ENCODE measurements at regions not wholly inside any gene's neighbourhood (a gene's known extent, or its start where the extent isn't known, plus 50 kb on each side); places are given as distances from the start of the nearest gene placed in this dataset.

DNA sequence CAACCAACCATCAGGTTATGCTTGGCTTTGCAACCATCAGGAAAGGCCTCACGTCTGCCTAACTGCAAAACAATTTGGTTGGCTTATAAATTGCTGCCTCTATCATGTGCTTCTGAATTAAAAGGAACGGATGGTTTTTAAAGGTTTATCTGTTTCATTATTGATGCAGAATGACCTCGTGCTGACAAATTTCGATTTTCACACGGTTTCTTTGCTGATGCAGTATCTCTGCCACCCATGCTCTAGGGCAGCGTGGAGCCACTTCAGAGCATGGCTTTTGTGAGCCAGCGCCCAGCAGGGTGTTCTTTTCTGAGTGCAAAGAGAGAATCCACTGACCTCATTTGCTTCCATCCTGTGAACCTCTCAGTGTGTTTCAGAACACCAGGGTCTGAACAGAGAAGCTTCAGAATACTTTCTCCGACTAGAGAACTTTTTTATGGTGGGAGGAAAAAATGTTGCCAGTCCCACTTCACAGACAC is 143.1 kb upstream of the L3MBTL4 start:
- H3K36me3 ChIP-seq (ENCODE audit: control insufficient read depth, insufficient read depth, low read length), result no peaks in the 10 kb centered on the region
- H3K27me3 ChIP-seq (replicated peaks; ENCODE audit: control insufficient read depth, insufficient read depth, low read length), result no peaks in the 10 kb centered on the region; the same call in 1 of the 2 replicates
- H3K4me3 ChIP-seq (replicated peaks; ENCODE audit: low read depth, low read length), result no peak overlapping the region
- no peak for DNase-seq (ENCODE audit: extremely low read depth, insufficient read length)
- no peak for TF ChIP-seq CTCF (IDR thresholded peaks at IDR 0.05; ENCODE audit: insufficient read depth, low read length, poor library complexity, severe bottlenecking)

DNA sequence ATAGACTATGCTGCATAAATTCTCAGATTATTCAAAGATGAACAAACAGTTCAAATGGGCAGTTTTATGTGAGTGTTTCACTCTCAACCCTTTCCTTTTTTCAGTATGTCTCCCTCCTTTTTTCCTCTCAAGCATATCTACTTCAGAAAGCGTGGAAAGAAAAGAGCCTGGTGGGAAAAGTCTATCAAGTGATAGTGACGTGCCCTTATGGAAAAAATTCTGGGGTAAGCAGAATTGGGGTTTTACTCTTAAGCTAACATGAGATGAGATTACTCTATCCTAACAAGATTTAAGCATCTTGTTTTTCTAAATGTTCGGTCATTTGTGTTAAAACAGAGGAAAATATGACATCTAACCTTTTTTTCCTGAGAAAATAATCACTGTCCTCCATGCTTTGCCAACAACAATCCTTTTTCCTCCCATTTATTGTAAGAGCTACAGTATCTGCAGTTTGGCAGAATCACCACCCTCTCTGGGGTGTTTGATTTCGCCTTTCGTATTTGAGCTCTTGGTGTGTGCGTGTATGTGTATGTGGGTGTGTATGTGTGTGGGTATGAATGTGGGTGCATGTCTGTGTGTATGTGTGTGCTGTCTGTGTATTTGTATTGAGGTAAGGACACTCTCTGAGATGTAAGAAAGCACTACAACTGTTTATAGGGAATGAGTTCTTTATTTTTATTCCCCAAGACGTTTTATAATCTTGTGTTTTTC is 143.9 kb upstream of the L3MBTL4 start:
- TF ChIP-seq CTCF (IDR thresholded peaks at IDR 0.05; ENCODE audit: insufficient read depth, low read length, poor library complexity, severe bottlenecking), result no peak
- Histone ChIP-seq H3K36me3 (ENCODE audit: control insufficient read depth, insufficient read depth, low read length) (no peaks in the 10 kb centered on the region), H3K4me3 (replicated peaks; ENCODE audit: low read depth, low read length) (no peak overlapping the region), H3K27me3 (replicated peaks; ENCODE audit: control insufficient read depth, insufficient read depth, low read length) (no peaks in the 10 kb centered on the region; the same call in 1 of the 2 replicates)
- DNase-seq (ENCODE audit: extremely low read depth, insufficient read length), result no peak

GRCh38 chr18:6559296-6559695 is 144.6 kb upstream of the L3MBTL4 start:
- no peak for TF ChIP-seq CTCF (IDR thresholded peaks at IDR 0.05; ENCODE audit: insufficient read depth, low read length, poor library complexity, severe bottlenecking)
- DNase-seq (ENCODE audit: extremely low read depth, insufficient read length), result no peak
- H3K36me3 ChIP-seq (ENCODE audit: control insufficient read depth, insufficient read depth, low read length), result no peaks in the 10 kb centered on the region

DNA sequence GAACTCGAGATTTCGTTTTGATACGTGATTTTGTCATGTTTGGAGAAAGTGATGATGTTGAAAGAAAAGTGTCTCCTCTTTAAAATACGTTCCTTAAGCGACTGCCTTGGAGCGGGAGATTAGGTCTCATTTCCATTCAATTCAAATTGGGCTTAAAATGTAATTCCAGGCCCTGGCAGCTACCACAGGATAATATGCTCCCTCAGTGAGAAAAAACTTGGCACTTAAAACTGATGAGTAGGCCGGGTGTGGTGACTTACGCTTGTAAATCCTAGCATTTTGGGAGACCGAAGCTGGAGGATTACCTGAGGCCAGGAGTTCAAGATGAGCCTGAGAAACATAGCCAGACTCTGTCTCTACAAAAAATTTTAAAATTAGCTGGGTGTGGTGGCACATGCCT is 146.3 kb upstream of the L3MBTL4 start:
- no peak for TF ChIP-seq CTCF (IDR thresholded peaks at IDR 0.05; ENCODE audit: insufficient read depth, low read length, poor library complexity, severe bottlenecking)

More at GRCh38 chr18:6559296-6559695, 144.6 kb upstream of the L3MBTL4 start:
- H3K4me3 ChIP-seq (replicated peaks; ENCODE audit: low read depth, low read length), result no peak overlapping the region
- no peaks in the 10 kb centered on the region; the same call in 1 of the 2 replicates for H3K27me3 ChIP-seq (replicated peaks; ENCODE audit: control insufficient read depth, insufficient read depth, low read length)

GRCh38 chr18:6561420-6561861 is 146.7 kb upstream of the L3MBTL4 start:
- no peaks in the 10 kb centered on the region; the same call in none of the 2 replicates for H3K27me3 ChIP-seq (replicated peaks; ENCODE audit: control insufficient read depth, insufficient read depth, low read length)
- TF ChIP-seq CTCF (IDR thresholded peaks at IDR 0.05; ENCODE audit: insufficient read depth, low read length, poor library complexity, severe bottlenecking), result no peak
- no peaks in the 10 kb centered on the region for H3K36me3 ChIP-seq (ENCODE audit: control insufficient read depth, insufficient read depth, low read length)
- no peak for DNase-seq (ENCODE audit: extremely low read depth, insufficient read length)
- no peak overlapping the region for H3K4me3 ChIP-seq (replicated peaks; ENCODE audit: low read depth, low read length)

More for the DNA sequence above, 146.3 kb upstream of the L3MBTL4 start:
- no peaks in the 10 kb centered on the region; the same call in none of the 2 replicates for H3K27me3 ChIP-seq (replicated peaks; ENCODE audit: control insufficient read depth, insufficient read depth, low read length)
- no peak overlapping the region for H3K4me3 ChIP-seq (replicated peaks; ENCODE audit: low read depth, low read length)
- no peaks in the 10 kb centered on the region for H3K36me3 ChIP-seq (ENCODE audit: control insufficient read depth, insufficient read depth, low read length)
- DNase-seq (ENCODE audit: extremely low read depth, insufficient read length), result no peak

All from GM06990 (cell line).